RWPE2 (cell line): ENCODE measurements at regions not wholly inside any gene's neighbourhood (a gene's known extent, or its start where the extent isn't known, plus 50 kb on each side); places are given as distances from the start of the nearest gene placed in this dataset.

Experiments used
- ATAC-seq: fragments of 200-7000 bp; cut with Tn5 transposase; 3 replicates; pipeline ENCODE4 v1.9.1; 2021; ENCODE audit warnings: low read depth
- DNase-seq: peaks from one replicate; pipeline ENCODE4 v3.0.0-alpha.2; 2020; ENCODE audit warnings: low spot score
- H3K27ac ChIP-seq: fragments of 450-650 bp; 2 replicates; pipeline ENCODE4 v1.5.1; 2017; ENCODE audit warnings: mild to moderate bottlenecking; ENCODE audit not compliant: poor library complexity, severe bottlenecking
- H3K27me3 ChIP-seq: fragments of 250-450 bp; sonication (Bioruptor Pico); 2 replicates; pipeline ENCODE4 v1.5.1; 2021; ENCODE audit warnings: mild to moderate bottlenecking, moderate library complexity; ENCODE audit not compliant: insufficient read depth, poor library complexity, severe bottlenecking
- H3K36me3 ChIP-seq: fragments of 250-450 bp; sonication (Bioruptor Pico); 2 replicates; pipeline ENCODE4 v1.5.1; 2020; ENCODE audit warnings: low read depth, mild to moderate bottlenecking, moderate library complexity
- H3K4me1 ChIP-seq: fragments of 250-450 bp; sonication (Bioruptor Pico); 2 replicates; pipeline ENCODE4 v1.5.1; 2021; ENCODE audit warnings: mild to moderate bottlenecking, moderate library complexity; ENCODE audit not compliant: insufficient read depth, poor library complexity, severe bottlenecking
- H3K4me3 ChIP-seq: fragments of 250-450 bp; sonication (Bioruptor Pico); 2 replicates; pipeline ENCODE4 v1.5.1; 2021; ENCODE audit warnings: mild to moderate bottlenecking, moderate library complexity; ENCODE audit not compliant: severe bottlenecking
- H3K9me3 ChIP-seq: fragments of 250-450 bp; sonication (Bioruptor Pico); 2 replicates; pipeline ENCODE4 v1.5.1; 2021; ENCODE audit warnings: mild to moderate bottlenecking, moderate library complexity; ENCODE audit not compliant: severe bottlenecking
- CTCF ChIP-seq: fragments of 450-650 bp; IDR thresholded peaks from one replicate; pipeline ENCODE4 v1.5.1; 2017; ENCODE audit warnings: mild to moderate bottlenecking, moderate library complexity; ENCODE audit not compliant: poor library complexity, severe bottlenecking

DNA sequence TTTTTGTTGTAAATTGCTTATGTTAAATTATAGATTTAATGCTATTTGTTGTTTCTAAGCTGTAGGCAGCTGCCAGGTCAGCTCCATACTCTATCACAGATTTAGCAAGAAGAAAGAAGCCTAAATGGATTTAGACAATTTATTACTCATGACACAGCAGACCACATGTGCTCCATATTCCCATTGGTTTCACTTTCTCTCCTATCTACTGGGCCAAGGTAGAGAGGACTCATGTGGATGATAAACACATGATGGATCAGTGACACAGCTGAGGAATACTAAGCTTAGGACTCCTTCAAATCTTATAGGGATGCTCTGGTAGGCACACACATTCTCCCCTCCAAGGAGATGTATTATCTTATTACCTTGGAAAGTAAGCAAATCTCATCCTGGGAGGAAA lies 553.0 kb upstream of the ADGRB3 start:
- H3K27ac ChIP-seq = no peak overlapping the region
- no peak for ATAC-seq
- H3K9me3 ChIP-seq = no peaks in the 10 kb centered on the region
- no peak for DNase-seq
- H3K4me3 ChIP-seq = no peak overlapping the region
- H3K27me3 ChIP-seq = no peaks in the 10 kb centered on the region
- H3K4me1 ChIP-seq = no peaks in the 10 kb centered on the region
- H3K36me3 ChIP-seq = no peaks in the 10 kb centered on the region
- TF ChIP-seq CTCF = no peak

GRCh38 chr6:68080074-68080473 lies 555.0 kb upstream of the ADGRB3 start:
- Histone ChIP-seq H3K9me3 (no peaks in the 10 kb centered on the region), H3K27ac (no peak overlapping the region), H3K36me3 (no peaks in the 10 kb centered on the region), H3K4me1 (no peaks in the 10 kb centered on the region), H3K27me3 (no peaks in the 10 kb centered on the region), H3K4me3 (no peak overlapping the region)
- ATAC-seq (no peak), DNase-seq (no peak)
- no peak for TF ChIP-seq CTCF

- no peak overlapping the region for H3K27ac ChIP-seq
- no peaks in the 10 kb centered on the region for H3K4me1 ChIP-seq
- no peak overlapping the region for H3K4me3 ChIP-seq
- DNase-seq (no peak), ATAC-seq (no peak)
- no peaks in the 10 kb centered on the region for H3K36me3 ChIP-seq
- H3K9me3 ChIP-seq = no peaks in the 10 kb centered on the region
- no peak for TF ChIP-seq CTCF
- H3K27me3 ChIP-seq = no peaks in the 10 kb centered on the region
Measured at GRCh38 chr6:68077661-68078060, 557.4 kb upstream of the ADGRB3 start.

GRCh38 chr6:68071740-68072139 lies 563.3 kb upstream of the ADGRB3 start:
- H3K9me3 ChIP-seq = no peaks in the 10 kb centered on the region
- DNase-seq (no peak), ATAC-seq (no peak)
- no peaks in the 10 kb centered on the region for H3K36me3 ChIP-seq
- no peaks in the 10 kb centered on the region for H3K4me1 ChIP-seq
- TF ChIP-seq CTCF = no peak
- peaks cover 5% of the 10 kb centered on the region for H3K27me3 ChIP-seq
- H3K4me3 ChIP-seq = no peak overlapping the region
- no peak overlapping the region for H3K27ac ChIP-seq

- no peak for TF ChIP-seq CTCF
- ATAC-seq = no peak
- no peak for DNase-seq
- H3K4me1 ChIP-seq = no peaks in the 10 kb centered on the region
- no peak overlapping the region for H3K4me3 ChIP-seq
- no peaks in the 10 kb centered on the region for H3K9me3 ChIP-seq
- H3K27ac ChIP-seq = no peak overlapping the region
- no peaks in the 10 kb centered on the region for H3K36me3 ChIP-seq
- H3K27me3 ChIP-seq = peaks cover 5% of the 10 kb centered on the region
Measured at GRCh38 chr6:68069921-68070710, 565.0 kb upstream of the ADGRB3 start.
